ENCODE measurements at regions not wholly inside any gene's neighbourhood (a gene's known extent, or its start where the extent isn't known, plus 50 kb on each side); places are given as distances from the start of the nearest gene placed in this dataset.

- TF ChIP-seq BCL11A (tag by site-specific recombination; IDR thresholded peaks at IDR 0.05; ENCODE audit: low read depth), result no peak
- TF ChIP-seq ZNF792 (tag by site-specific recombination; IDR thresholded peaks at IDR 0.05), result no peak
- no peak for TF ChIP-seq ZNF558 (tag by site-specific recombination; IDR thresholded peaks at IDR 0.05)
These were observed 316.7 kb upstream of the SLC30A5 start (continued) for GRCh38 chr5:68777135-68777534.

GRCh38 chr5:68778484-68778883 lies 315.3 kb upstream of the SLC30A5 start:
- ChIA-PET CTCF (no interaction called here), POLR2A (no interaction called here)
- TF ChIP-seq PRDM2 (tag by site-specific recombination; IDR thresholded peaks at IDR 0.05; ENCODE audit: borderline replicate concordance), result no peak
- TF ChIP-seq HOXD13 (CRISPR knock-in tag; IDR thresholded peaks at IDR 0.05; ENCODE audit: borderline replicate concordance), result no peak
- no peak for TF ChIP-seq WT1 (tag by site-specific recombination; IDR thresholded peaks at IDR 0.05)
- no peak for TF ChIP-seq HOXA7 (CRISPR knock-in tag; IDR thresholded peaks at IDR 0.05; ENCODE audit: borderline replicate concordance)
- no peak for TF ChIP-seq GFI1B (tag by site-specific recombination; IDR thresholded peaks at IDR 0.05)
- TF ChIP-seq ZNF362 (tag by site-specific recombination; IDR thresholded peaks at IDR 0.05), result no peak
- TF ChIP-seq ZSCAN18 (tag by site-specific recombination; IDR thresholded peaks at IDR 0.05), result no peak
- TF ChIP-seq ZFP69B (tag by site-specific recombination; IDR thresholded peaks at IDR 0.05), result no peak
- TF ChIP-seq ZNF398 (tag by site-specific recombination; IDR thresholded peaks at IDR 0.05), result no peak
- no peak for TF ChIP-seq PRDM4 (tag by site-specific recombination; IDR thresholded peaks at IDR 0.05)
- TF ChIP-seq ZNF692 (tag by site-specific recombination; IDR thresholded peaks at IDR 0.05), result no peak
- no peak for TF ChIP-seq ZNF677 (tag by site-specific recombination; IDR thresholded peaks at IDR 0.05)
- TF ChIP-seq ZFHX2 (tag by site-specific recombination; conservative IDR thresholded peaks at IDR 0.05), result no peak
- no peak for TF ChIP-seq ZBTB21 (tag by site-specific recombination; IDR thresholded peaks at IDR 0.05)
- TF ChIP-seq ZSCAN5A (tag by site-specific recombination; IDR thresholded peaks at IDR 0.05), result no peak
- TF ChIP-seq BCL6B (tag by site-specific recombination; IDR thresholded peaks at IDR 0.05), result no peak
- TF ChIP-seq ZNF843 (tag by site-specific recombination; IDR thresholded peaks at IDR 0.05), result no peak

More at GRCh38 chr5:68778484-68778883, 315.3 kb upstream of the SLC30A5 start:
- Histone ChIP-seq H3K27ac (ENCODE audit: extremely low read depth, low read depth, low read length) (no peak overlapping the region), H3K9me3 (ENCODE audit: control insufficient read depth, insufficient read depth, low read depth, low read length) (no peaks in the 10 kb centered on the region), H3K36me3 (ENCODE audit: control insufficient read depth in 2 of 2, insufficient read depth in 1 of 2, low read length in 2 of 2) (no peaks in the 10 kb centered on the region), H3K4me1 (ENCODE audit: control insufficient read depth, insufficient read depth, low read length) (no peaks in the 10 kb centered on the region), H3K4me3 (ENCODE audit: low read depth, low read length) (no peak overlapping the region)
